ENCODE measurements at regions not wholly inside any gene's neighbourhood (a gene's known extent, or its start where the extent isn't known, plus 50 kb on each side); places are given as distances from the start of the nearest gene placed in this dataset.
A peak's percentile ranks its signal among the peaks of the same experiment; 100 is the strongest.

DNA sequence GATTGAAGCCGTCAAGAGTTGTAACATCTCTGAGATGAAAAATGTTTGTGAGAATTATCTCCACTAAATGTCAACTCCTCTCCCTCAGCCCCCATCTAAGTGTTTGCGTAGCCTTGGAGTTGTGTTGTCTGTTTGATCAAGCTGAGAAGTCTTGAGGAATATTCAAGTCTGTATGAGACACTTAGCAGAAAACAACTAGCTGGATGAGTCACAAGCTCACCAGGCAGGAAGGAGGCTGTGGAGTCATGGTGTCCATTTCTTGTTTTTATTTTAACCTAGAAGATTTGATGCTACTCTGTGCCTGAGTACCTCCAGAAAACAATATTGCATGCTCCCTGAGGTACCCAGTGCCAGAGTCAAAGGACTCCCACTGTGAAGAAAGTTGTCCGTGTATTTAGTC is 211.6 kb upstream of the PLXNA2 start:
- no peak overlapping the region for H2BK12ac ChIP-seq (ENCODE audit: low read length in 2 of 2)
- H3K27ac ChIP-seq (ENCODE audit: low read length, poor library complexity, severe bottlenecking): no peak overlapping the region
- no peaks in the 10 kb centered on the region for H3K9me3 ChIP-seq (ENCODE audit: control insufficient read depth, low read length)
- H2BK120ac ChIP-seq (ENCODE audit: low read depth, low read length): no peak overlapping the region
- peak; percentile 59 for DNase-seq
- 45% methylated on average over 1 of the region's 3 CpGs for WGBS
- H3K14ac ChIP-seq (ENCODE audit: low read length in 2 of 2): no peak overlapping the region
- H3K27me3 ChIP-seq (ENCODE audit: control insufficient read depth in 1 of 2, insufficient read depth in 1 of 2, low read length in 2 of 2): no peaks in the 10 kb centered on the region
- no peak overlapping the region for H2BK15ac ChIP-seq (ENCODE audit: low read depth, poor library complexity, severe bottlenecking)
- H3K4me3 ChIP-seq (ENCODE audit: insufficient read depth in 1 of 2, low read depth in 1 of 2, low read length in 2 of 2): no peak overlapping the region
- no peak overlapping the region for H2AFZ ChIP-seq (ENCODE audit: low read depth, low read length)
- H3K4me1 ChIP-seq (ENCODE audit: control insufficient read depth, insufficient read depth, low read depth, low read length): no peaks in the 10 kb centered on the region
- H2AK5ac ChIP-seq (ENCODE audit: low read length, severe bottlenecking): no peak overlapping the region
- no peak overlapping the region for H3K23ac ChIP-seq (ENCODE audit: low read length in 2 of 2)
- H2BK5ac ChIP-seq (ENCODE audit: low read depth, low read length, poor library complexity, severe bottlenecking): no peak overlapping the region
- H3K9ac ChIP-seq (ENCODE audit: low read length): no peak overlapping the region
- no peak overlapping the region for H4K91ac ChIP-seq (ENCODE audit: low read length)
- no peak overlapping the region for H3K4ac ChIP-seq (ENCODE audit: low read depth in 1 of 2, low read length in 2 of 2)
- no peak overlapping the region for H3K4me2 ChIP-seq (ENCODE audit: low read length, poor library complexity, severe bottlenecking)
- no peaks in the 10 kb centered on the region for H3K79me1 ChIP-seq (replicated peaks; ENCODE audit: low read length, poor library complexity, severe bottlenecking)
- H3K18ac ChIP-seq (ENCODE audit: low read depth in 1 of 2, low read length in 2 of 2): no peak overlapping the region
- H3K36me3 ChIP-seq (ENCODE audit: control insufficient read depth in 1 of 2, insufficient read depth in 2 of 2, low read depth in 1 of 2, low read length in 2 of 2): no peaks in the 10 kb centered on the region
- no peak overlapping the region for H4K8ac ChIP-seq (ENCODE audit: low read length)

GRCh38 chr1:208456487-208456886 is 212.3 kb upstream of the PLXNA2 start:
- no peak overlapping the region for H2BK15ac ChIP-seq (ENCODE audit: low read depth, poor library complexity, severe bottlenecking)
- H3K9ac ChIP-seq (ENCODE audit: low read length): no peak overlapping the region
- H3K4me1 ChIP-seq (ENCODE audit: control insufficient read depth, insufficient read depth, low read depth, low read length): no peaks in the 10 kb centered on the region
- no peaks in the 10 kb centered on the region for H3K79me1 ChIP-seq (replicated peaks; ENCODE audit: low read length, poor library complexity, severe bottlenecking)
- H2AK5ac ChIP-seq (ENCODE audit: low read length, severe bottlenecking): no peak overlapping the region
- no peak for DNase-seq
- H2BK12ac ChIP-seq (ENCODE audit: low read length in 2 of 2): no peak overlapping the region
- H2AFZ ChIP-seq (ENCODE audit: low read depth, low read length): no peak overlapping the region
- H2BK120ac ChIP-seq (ENCODE audit: low read depth, low read length): no peak overlapping the region
- no CpG with 5 or more reads among the region's 2 CpGs for WGBS
- no peak overlapping the region for H2BK5ac ChIP-seq (ENCODE audit: low read depth, low read length, poor library complexity, severe bottlenecking)
- no peak overlapping the region for H3K14ac ChIP-seq (ENCODE audit: low read length in 2 of 2)
- no peak overlapping the region for H4K8ac ChIP-seq (ENCODE audit: low read length)
- no peaks in the 10 kb centered on the region for H3K9me3 ChIP-seq (ENCODE audit: control insufficient read depth, low read length)
- H3K23ac ChIP-seq (ENCODE audit: low read length in 2 of 2): no peak overlapping the region
- no peaks in the 10 kb centered on the region for H3K27me3 ChIP-seq (ENCODE audit: control insufficient read depth in 1 of 2, insufficient read depth in 1 of 2, low read length in 2 of 2)
- no peak overlapping the region for H4K91ac ChIP-seq (ENCODE audit: low read length)
- no peak overlapping the region for H3K4me2 ChIP-seq (ENCODE audit: low read length, poor library complexity, severe bottlenecking)
- no peak overlapping the region for H3K27ac ChIP-seq (ENCODE audit: low read length, poor library complexity, severe bottlenecking)
- H3K4me3 ChIP-seq (ENCODE audit: insufficient read depth in 1 of 2, low read depth in 1 of 2, low read length in 2 of 2): no peak overlapping the region
- no peaks in the 10 kb centered on the region for H3K36me3 ChIP-seq (ENCODE audit: control insufficient read depth in 1 of 2, insufficient read depth in 2 of 2, low read depth in 1 of 2, low read length in 2 of 2)
- no peak overlapping the region for H3K18ac ChIP-seq (ENCODE audit: low read depth in 1 of 2, low read length in 2 of 2)
- no peak overlapping the region for H3K4ac ChIP-seq (ENCODE audit: low read depth in 1 of 2, low read length in 2 of 2)

GRCh38 chr1:208460823-208461222 is 216.6 kb upstream of the PLXNA2 start:
- Histone ChIP-seq H3K4me2 (ENCODE audit: low read length, poor library complexity, severe bottlenecking) (no peak overlapping the region), H3K9me3 (ENCODE audit: control insufficient read depth, low read length) (no peaks in the 10 kb centered on the region), H3K9ac (ENCODE audit: low read length) (no peak overlapping the region), H3K4ac (ENCODE audit: low read depth in 1 of 2, low read length in 2 of 2) (no peak overlapping the region), H3K79me1 (replicated peaks; ENCODE audit: low read length, poor library complexity, severe bottlenecking) (no peaks in the 10 kb centered on the region), H2BK120ac (ENCODE audit: low read depth, low read length) (no peak overlapping the region), H3K27me3 (ENCODE audit: control insufficient read depth in 1 of 2, insufficient read depth in 1 of 2, low read length in 2 of 2) (peaks cover 0 to 3% of the 10 kb centered on the region in 2 experiments), H2BK15ac (ENCODE audit: low read depth, poor library complexity, severe bottlenecking) (no peak overlapping the region), H2AK5ac (ENCODE audit: low read length, severe bottlenecking) (no peak overlapping the region), H3K14ac (ENCODE audit: low read length in 2 of 2) (no peak overlapping the region), H2BK12ac (ENCODE audit: low read length in 2 of 2) (no peak overlapping the region), H2AFZ (ENCODE audit: low read depth, low read length) (no peak overlapping the region), H3K27ac (ENCODE audit: low read length, poor library complexity, severe bottlenecking) (no peak overlapping the region), H4K91ac (ENCODE audit: low read length) (no peak overlapping the region), H3K36me3 (ENCODE audit: control insufficient read depth in 1 of 2, insufficient read depth in 2 of 2, low read depth in 1 of 2, low read length in 2 of 2) (no peaks in the 10 kb centered on the region), H3K4me1 (ENCODE audit: control insufficient read depth, insufficient read depth, low read depth, low read length) (no peaks in the 10 kb centered on the region), H3K18ac (ENCODE audit: low read depth in 1 of 2, low read length in 2 of 2) (no peak overlapping the region), H4K8ac (ENCODE audit: low read length) (peak overlapping the region; percentile 20), H2BK5ac (ENCODE audit: low read depth, low read length, poor library complexity, severe bottlenecking) (no peak overlapping the region), H3K23ac (ENCODE audit: low read length in 2 of 2) (no peak overlapping the region), H3K4me3 (ENCODE audit: insufficient read depth in 1 of 2, low read depth in 1 of 2, low read length in 2 of 2) (no peak overlapping the region)
- WGBS: 84% methylated on average over 3 of the region's 3 CpGs
- no peak for DNase-seq

- H4K91ac ChIP-seq (ENCODE audit: low read length): no peak overlapping the region
- H3K4me3 ChIP-seq (ENCODE audit: insufficient read depth in 1 of 2, low read depth in 1 of 2, low read length in 2 of 2): no peak overlapping the region
- H3K23ac ChIP-seq (ENCODE audit: low read length in 2 of 2): no peak overlapping the region
- no peak overlapping the region for H3K4me2 ChIP-seq (ENCODE audit: low read length, poor library complexity, severe bottlenecking)
- H3K79me1 ChIP-seq (replicated peaks; ENCODE audit: low read length, poor library complexity, severe bottlenecking): no peaks in the 10 kb centered on the region
- no peak overlapping the region for H3K14ac ChIP-seq (ENCODE audit: low read length in 2 of 2)
- no peak overlapping the region for H2AK5ac ChIP-seq (ENCODE audit: low read length, severe bottlenecking)
- DNase-seq: no peak
- no peaks in the 10 kb centered on the region for H3K9me3 ChIP-seq (ENCODE audit: control insufficient read depth, low read length)
- H3K36me3 ChIP-seq (ENCODE audit: control insufficient read depth in 1 of 2, insufficient read depth in 2 of 2, low read depth in 1 of 2, low read length in 2 of 2): no peaks in the 10 kb centered on the region
- H3K4ac ChIP-seq (ENCODE audit: low read depth in 1 of 2, low read length in 2 of 2): no peak overlapping the region
- H3K18ac ChIP-seq (ENCODE audit: low read depth in 1 of 2, low read length in 2 of 2): no peak overlapping the region
- no peak overlapping the region for H2BK12ac ChIP-seq (ENCODE audit: low read length in 2 of 2)
- WGBS: 76% methylated on average over 2 of the region's 4 CpGs
- no peaks in the 10 kb centered on the region for H3K4me1 ChIP-seq (ENCODE audit: control insufficient read depth, insufficient read depth, low read depth, low read length)
- peaks cover 0 to 3% of the 10 kb centered on the region in 2 experiments for H3K27me3 ChIP-seq (ENCODE audit: control insufficient read depth in 1 of 2, insufficient read depth in 1 of 2, low read length in 2 of 2)
- H2BK120ac ChIP-seq (ENCODE audit: low read depth, low read length): no peak overlapping the region
- H3K9ac ChIP-seq (ENCODE audit: low read length): no peak overlapping the region
- H3K27ac ChIP-seq (ENCODE audit: low read length, poor library complexity, severe bottlenecking): no peak overlapping the region
- no peak overlapping the region for H2AFZ ChIP-seq (ENCODE audit: low read depth, low read length)
- H2BK15ac ChIP-seq (ENCODE audit: low read depth, poor library complexity, severe bottlenecking): no peak overlapping the region
- H2BK5ac ChIP-seq (ENCODE audit: low read depth, low read length, poor library complexity, severe bottlenecking): no peak overlapping the region
- no peak overlapping the region for H4K8ac ChIP-seq (ENCODE audit: low read length)
Measured at GRCh38 chr1:208461680-208462079, 217.5 kb upstream of the PLXNA2 start.

Measured in mesenchymal stem cell (in vitro differentiated cells and primary cell).